H7 (cell line): ENCODE measurements at regions not wholly inside any gene's neighbourhood (a gene's known extent, or its start where the extent isn't known, plus 50 kb on each side); places are given as distances from the start of the nearest gene placed in this dataset.

ENCODE experiments used
- DNase-seq: peaks from one replicate; pipeline ENCODE4 v3.0.0; 2012
- H3K27me3 ChIP-seq: 2 replicates; pipeline ENCODE4 v1.6.0; 2011; ENCODE audit warnings: mild to moderate bottlenecking, low read length; ENCODE audit not compliant: control insufficient read depth, insufficient read depth
- H3K36me3 ChIP-seq: replicated peaks from 2 replicates; pipeline ENCODE4 v1.5.1; 2011; ENCODE audit warnings: low read length; ENCODE audit not compliant: control insufficient read depth, insufficient read depth
- H3K4me3 ChIP-seq: 2 replicates; pipeline ENCODE4 v1.5.1; 2011; ENCODE audit warnings: low read depth, mild to moderate bottlenecking, control low read depth, low read length, moderate library complexity; ENCODE audit not compliant: insufficient read depth

DNA sequence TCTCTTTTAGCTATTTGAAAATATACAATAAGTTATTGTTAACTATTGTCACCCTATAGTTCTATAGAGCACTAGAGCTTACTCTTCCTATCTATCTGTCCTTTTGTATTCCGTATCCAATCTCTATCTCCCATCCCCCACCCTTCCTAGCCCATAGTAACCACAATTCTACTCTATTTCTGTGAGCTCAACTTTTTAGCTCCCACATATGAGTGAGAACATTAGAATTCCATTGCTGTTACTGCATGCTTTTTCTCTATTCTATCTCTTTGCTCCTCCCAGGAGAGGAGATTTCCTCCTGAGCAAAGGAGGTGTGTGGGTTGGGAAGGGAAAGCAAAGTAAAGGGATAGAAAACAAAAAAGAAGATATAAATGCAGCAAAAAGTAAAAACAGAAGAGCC, 105.6 kb upstream of the SLC4A7 start:
- no peaks in the 10 kb centered on the region for H3K36me3 ChIP-seq
- DNase-seq: no peak
- no peak overlapping the region for H3K4me3 ChIP-seq
- H3K27me3 ChIP-seq: no peaks in the 10 kb centered on the region

DNA sequence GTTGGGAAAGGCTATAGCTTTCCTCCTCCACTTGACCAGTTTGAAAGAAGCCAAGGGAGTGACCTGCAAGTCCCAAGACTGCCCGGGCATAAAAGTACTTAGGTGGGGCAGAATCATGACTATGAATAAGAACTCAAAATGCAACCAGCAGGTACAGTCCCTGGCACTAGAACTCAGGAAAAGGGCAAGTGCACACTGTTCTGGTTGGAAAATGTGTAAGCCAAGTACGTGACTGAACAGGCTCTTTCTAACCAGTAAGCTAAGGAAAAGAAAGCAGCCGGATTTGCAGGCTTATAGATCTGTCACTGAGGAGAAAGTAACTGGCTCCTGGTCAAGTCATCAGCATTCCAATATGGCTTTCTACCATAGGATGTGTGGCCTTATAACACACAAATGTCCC, 101.2 kb upstream of the SLC4A7 start:
- no peak for DNase-seq
- no peaks in the 10 kb centered on the region for H3K27me3 ChIP-seq
- H3K4me3 ChIP-seq: no peak overlapping the region
- H3K36me3 ChIP-seq: no peaks in the 10 kb centered on the region

DNA sequence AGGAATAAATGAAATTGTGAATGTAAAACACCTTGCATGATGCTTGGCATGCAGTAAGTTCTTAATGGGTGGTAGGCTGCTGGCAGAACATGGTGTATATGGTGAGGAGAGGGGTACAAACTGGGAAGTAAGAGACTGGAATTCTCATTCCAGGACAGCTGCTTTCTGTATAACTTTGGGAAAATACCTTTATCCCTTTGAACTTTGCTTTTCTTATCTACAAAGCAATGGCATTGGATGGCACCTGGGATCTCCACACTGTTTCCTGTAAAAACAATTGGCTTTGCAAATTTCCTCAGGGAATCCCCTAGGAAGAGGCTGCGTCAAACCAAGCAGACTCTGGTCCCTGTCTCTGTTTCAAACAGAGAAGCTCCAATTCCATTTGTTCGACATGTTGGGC, 100.7 kb upstream of the SLC4A7 start:
- Histone ChIP-seq H3K4me3 (no peak overlapping the region), H3K36me3 (no peaks in the 10 kb centered on the region)
- DNase-seq: no peak

DNA sequence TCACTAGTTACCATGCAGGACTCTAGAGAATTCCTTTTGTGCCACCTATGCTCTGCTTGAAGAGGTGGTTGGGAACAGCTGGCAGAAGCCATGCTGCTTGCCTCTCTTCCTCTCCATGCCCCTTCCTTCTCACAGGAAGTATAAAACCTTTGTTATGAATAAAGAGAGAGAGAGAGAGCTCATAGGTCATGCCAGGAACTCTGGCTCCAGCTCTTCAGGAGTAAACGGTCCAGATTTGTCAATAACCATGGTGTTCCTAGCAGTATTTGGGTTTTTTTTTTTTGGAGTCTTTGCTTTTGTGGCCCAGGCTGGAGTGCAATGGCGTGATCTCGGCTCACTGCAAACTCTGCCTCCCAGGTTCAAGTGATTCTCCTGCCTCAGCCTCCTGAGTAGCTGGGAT, 97.7 kb upstream of the SLC4A7 start:
- Histone ChIP-seq H3K4me3 (no peak overlapping the region), H3K27me3 (no peaks in the 10 kb centered on the region), H3K36me3 (no peaks in the 10 kb centered on the region)
- DNase-seq: no peak

More for the DNA sequence above, 100.7 kb upstream of the SLC4A7 start:
- H3K27me3 ChIP-seq: no peaks in the 10 kb centered on the region

DNA sequence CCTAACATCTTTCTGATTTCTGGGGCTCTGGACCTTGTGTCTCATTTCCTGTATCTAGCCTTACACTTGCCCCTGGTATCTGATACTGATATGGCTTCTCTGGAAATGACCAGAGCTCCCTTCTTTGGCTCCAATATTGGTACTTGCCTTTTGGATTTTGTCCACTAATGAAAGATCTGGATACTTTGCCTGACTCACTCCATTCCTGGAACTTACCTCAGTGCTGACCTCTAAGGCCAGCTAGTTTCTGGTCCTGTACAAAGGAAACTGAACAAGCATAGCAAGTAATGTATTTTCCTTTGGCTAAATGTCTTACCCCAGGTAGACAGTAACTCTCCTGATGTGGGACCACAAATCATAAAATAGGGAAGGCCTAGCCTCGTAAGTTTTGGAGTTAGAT, 93.8 kb upstream of the SLC4A7 start:
- no peak overlapping the region for H3K4me3 ChIP-seq
- no peaks in the 10 kb centered on the region for H3K27me3 ChIP-seq
- H3K36me3 ChIP-seq: no peaks in the 10 kb centered on the region
- no peak for DNase-seq

DNA sequence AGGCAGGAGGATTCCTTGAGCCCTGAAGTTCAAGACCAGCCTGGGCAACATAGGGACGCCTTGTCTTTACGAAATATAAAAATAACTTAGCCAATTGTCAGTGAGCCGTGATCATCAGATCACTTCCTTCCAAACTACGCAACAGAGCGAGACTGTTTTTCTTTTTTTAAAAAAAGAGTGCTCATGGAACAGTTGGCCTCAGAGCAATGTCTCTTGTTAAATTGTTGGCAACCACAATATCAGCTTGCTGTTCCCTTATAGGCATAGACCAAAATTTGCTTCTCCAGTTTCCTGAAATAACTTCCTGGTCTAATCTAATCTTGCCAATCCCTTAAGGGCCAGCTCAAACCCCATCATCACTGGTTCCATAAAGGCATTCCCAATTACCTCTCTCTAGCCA, 93.3 kb upstream of the SLC4A7 start:
- Histone ChIP-seq H3K27me3 (no peaks in the 10 kb centered on the region), H3K36me3 (no peaks in the 10 kb centered on the region), H3K4me3 (no peak overlapping the region)
- no peak for DNase-seq

DNA sequence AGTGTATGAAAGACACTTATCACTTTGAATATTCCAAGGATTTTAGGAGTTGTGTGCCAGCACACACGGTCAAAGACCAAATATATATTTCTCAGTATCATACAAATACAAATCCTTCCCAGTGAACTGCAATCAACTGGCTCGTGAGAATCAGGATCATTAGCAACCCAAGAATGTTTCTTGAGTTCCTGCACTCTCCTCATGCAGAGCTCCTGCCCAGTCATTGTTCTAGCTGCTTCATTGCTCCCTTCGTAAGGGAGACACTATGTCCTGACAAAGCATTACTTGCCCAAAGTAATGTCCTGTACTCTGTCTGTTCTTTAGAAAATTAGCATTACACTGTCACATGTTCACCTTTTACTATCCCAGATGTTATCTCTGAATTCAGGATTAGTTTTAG, 92.0 kb upstream of the SLC4A7 start:
- Histone ChIP-seq H3K36me3 (no peaks in the 10 kb centered on the region), H3K4me3 (no peak overlapping the region), H3K27me3 (no peaks in the 10 kb centered on the region)
- DNase-seq: no peak

DNA sequence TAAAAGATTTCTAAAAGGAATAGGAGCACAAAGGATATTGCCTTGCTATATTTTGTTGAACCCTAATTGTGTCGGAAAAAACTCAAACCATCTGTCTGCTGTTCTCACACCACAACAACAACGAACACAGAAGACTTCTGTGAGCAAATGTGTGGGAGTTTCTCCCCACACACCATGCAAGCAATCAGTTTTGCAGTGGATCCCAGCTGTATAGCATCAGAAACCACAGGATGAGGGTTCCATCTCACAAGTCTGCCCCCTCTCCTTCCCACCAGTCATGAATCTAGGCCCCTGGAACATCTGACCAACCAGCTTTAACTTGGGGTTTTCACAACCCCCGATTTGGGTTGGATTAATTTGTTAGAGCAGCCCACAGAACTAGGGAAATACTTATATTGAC, 91.3 kb upstream of the SLC4A7 start:
- Histone ChIP-seq H3K4me3 (no peak overlapping the region), H3K27me3 (no peaks in the 10 kb centered on the region), H3K36me3 (no peaks in the 10 kb centered on the region)
- DNase-seq: no peak

DNA sequence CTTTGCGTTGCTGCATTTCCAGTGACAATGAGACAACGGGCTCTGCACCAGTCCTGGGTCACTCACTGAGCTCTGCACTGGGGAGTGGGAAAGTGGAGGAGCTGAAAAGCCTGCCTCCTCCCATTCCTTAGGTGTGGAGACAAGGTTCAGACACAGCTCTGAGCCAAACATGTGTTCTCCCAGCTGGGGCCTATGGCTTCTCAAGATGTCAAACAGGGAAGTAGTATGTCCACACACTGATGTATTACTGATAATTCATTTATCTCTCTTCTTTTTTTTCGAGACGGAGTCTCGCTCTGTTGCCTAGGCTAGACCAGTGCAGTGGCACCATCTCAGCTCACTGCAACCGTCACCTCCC, 90.2 kb upstream of the SLC4A7 start:
- no peak for DNase-seq
- H3K27me3 ChIP-seq: no peaks in the 10 kb centered on the region
- no peaks in the 10 kb centered on the region for H3K36me3 ChIP-seq
- H3K4me3 ChIP-seq: no peak overlapping the region

DNA sequence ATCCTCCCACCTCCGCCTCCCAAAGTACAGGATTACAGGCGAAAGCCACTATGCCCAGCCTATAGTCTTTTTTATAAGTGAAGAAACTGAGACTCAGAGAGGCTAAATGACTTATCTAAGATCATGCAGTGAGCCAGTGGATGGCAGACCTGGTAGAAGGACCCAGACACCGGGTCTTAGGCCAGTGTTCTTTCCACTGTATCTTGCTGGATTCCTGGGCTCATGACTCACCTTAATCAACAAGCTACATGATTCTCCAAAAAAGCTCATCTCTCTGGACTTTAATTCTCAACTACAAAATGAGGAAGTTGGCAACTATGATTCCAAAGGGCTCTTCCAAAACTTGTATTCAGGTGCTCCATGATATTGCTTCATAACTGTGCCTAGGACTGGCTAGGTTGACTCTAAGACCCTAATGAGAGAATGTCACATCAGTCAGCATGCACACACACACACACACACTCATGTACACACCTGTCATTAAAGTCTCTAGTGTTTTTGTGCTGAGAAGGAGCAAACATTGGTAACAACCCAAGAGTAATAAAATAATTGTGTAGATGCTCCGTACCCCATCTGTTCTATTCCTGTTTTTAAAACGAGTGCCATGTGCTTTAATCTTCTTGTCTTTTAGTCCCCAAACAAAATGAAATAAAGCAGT, 89.7 kb upstream of the SLC4A7 start:
- H3K4me3 ChIP-seq: no peak overlapping the region
- DNase-seq: no peak
- no peaks in the 10 kb centered on the region for H3K36me3 ChIP-seq
- no peaks in the 10 kb centered on the region for H3K27me3 ChIP-seq

DNA sequence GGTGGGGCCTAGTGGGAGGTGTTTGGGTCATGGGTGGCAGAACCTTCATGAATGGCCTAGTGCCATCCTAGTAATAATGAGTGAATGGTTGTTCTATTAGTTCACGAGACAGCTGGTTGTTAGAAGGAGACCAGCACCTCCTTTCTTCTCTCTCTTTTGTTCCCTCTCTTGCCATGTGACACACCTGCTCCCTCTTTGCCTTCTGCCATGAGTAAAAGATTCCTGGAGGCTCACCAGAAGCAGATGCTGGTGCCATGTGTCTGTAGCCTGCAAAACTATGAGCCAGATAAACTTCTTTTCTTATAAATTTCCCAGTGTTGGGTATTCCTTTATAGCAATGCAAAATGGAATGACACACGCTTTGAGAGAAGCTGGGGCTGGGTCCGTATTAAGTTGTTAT, 89.0 kb upstream of the SLC4A7 start:
- no peak for DNase-seq
- H3K36me3 ChIP-seq: no peaks in the 10 kb centered on the region
- H3K4me3 ChIP-seq: no peak overlapping the region
- H3K27me3 ChIP-seq: no peaks in the 10 kb centered on the region

DNA sequence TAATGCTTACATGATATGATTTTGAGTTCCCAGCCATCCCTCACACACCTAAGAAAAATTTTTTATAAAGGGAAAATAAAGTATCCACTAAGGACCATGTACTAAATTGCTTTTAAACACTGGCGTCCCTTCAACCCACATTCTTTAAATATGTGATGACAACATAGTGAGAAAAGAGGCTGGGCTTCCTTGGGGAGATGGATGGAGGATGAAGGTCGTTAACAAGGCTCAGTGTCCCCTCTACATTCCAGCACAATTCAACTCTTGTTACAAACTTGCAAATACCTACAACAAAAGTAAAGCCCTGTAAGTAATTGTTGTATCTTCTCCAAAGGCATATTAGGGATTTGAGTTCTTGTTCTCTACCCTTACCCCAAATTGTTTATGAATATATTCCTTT, 87.2 kb upstream of the SLC4A7 start:
- no peak for DNase-seq
- Histone ChIP-seq H3K36me3 (no peaks in the 10 kb centered on the region), H3K27me3 (no peaks in the 10 kb centered on the region), H3K4me3 (no peak overlapping the region)

DNA sequence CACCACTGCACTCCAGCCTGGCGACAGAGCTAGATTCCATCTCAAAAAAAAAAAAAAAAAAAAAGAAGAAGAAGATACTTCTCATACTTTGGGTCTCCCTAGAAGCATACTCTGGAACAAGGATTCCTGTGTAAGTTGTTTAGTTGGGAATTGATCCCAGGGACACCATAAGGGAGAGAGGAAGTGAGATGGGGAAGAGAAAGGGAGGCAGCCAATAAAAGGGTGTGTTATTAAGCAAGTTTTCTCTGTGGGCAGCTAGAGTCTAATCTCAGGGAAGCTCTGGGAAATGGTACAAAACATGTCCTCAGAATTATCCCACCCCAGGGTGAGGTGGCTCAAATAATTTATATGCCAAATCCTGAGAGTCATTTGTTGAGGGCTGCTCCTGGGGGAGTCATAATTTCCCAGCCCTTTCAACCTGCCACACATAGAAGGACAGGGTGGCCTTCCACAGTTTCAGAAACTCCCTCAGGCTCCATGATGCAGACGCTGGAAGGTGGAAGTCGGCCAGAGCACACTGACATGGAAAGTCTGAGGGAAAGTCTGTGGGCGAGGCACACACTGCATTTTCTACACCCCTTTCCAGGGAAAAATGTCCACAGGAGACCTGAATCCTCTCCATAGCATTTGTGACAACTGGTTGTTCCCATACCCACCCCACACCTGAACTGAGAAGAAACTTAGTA, 86.4 kb upstream of the SLC4A7 start:
- H3K36me3 ChIP-seq: no peaks in the 10 kb centered on the region
- H3K27me3 ChIP-seq: no peaks in the 10 kb centered on the region
- H3K4me3 ChIP-seq: no peak overlapping the region
- no peak for DNase-seq

DNA sequence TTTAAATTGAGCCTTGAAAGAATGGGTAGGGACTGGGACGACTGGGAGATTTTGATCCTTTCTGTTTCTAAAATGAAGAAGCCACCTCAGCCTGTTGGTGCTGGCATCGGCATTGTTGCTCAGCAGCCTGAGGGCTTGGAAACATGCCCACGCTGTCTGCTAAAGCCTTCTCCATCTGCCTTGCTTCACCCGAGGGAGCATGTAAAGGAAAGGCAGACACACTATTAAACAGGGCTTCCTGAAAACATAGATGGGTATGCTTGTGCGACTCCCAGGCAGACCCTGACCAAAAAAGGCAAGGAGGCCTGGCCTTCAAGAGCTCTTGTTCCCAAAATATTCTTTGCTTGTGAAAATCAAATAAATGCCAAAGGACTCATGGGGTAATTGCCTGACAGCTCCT, 84.2 kb upstream of the SLC4A7 start:
- H3K36me3 ChIP-seq: no peaks in the 10 kb centered on the region
- no peak for DNase-seq
- no peak overlapping the region for H3K4me3 ChIP-seq
- no peaks in the 10 kb centered on the region for H3K27me3 ChIP-seq

DNA sequence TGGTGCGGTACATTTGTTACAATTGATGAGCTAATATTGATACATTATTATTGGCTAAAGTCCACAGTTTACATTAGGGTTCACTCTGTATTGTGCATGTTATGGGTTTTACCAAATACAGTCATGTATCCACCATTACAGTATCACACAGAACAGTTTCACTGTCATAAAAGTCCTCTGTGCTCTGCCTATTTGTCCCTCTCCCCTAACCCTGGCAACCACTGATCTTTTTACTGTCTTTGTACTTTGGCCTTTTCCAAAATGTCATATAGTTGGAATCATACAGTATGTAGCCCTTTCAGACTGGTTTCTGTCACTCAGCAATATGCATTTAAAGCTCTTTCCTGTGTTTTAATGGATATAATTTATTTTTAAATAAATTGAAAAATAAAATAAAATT, 83.1 kb upstream of the SLC4A7 start:
- Histone ChIP-seq H3K27me3 (no peaks in the 10 kb centered on the region), H3K36me3 (no peaks in the 10 kb centered on the region), H3K4me3 (no peak overlapping the region)
- DNase-seq: no peak
